ENCODE measurements at regions not wholly inside any gene's neighbourhood (a gene's known extent, or its start where the extent isn't known, plus 50 kb on each side); places are given as distances from the start of the nearest gene placed in this dataset.
"Not testable (repeated sequence)": the region's sequence is repeated elsewhere in the genome, so short reads cannot be mapped to it uniquely, and the experiment has no call there.

DNA sequence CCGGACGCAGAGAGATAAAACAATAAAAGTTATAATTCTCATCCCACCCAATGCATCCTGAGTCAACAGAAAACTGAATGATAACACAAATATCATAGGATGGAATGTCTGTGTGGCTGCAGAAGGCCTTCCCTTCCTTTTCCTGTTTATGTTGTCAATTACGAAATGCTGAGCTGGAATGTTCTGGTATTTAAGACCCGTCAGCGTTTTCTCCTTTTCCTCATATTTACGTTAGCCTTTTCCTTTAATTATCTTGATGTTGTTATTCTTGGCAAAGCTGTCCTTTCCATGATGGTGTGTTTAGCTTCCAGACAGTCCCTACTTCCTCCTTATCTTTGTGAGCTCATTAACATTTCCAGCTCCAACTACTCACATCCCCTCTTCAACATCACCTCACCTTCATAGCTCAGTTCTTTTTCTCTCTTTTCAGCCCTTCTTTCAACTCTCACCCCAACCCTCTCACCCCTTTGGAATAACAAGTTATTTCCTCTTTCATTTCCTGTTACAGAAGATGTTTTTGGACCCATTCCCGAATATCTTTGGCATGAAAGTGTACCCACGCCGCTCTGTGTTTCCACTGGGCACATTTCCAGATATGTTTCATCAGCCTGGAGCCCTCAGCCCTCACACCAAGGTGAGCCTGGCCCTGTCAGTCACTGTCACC is 221.6 kb downstream of the NR2F1-AS1 start:
- no peak for DNase-seq

DNA sequence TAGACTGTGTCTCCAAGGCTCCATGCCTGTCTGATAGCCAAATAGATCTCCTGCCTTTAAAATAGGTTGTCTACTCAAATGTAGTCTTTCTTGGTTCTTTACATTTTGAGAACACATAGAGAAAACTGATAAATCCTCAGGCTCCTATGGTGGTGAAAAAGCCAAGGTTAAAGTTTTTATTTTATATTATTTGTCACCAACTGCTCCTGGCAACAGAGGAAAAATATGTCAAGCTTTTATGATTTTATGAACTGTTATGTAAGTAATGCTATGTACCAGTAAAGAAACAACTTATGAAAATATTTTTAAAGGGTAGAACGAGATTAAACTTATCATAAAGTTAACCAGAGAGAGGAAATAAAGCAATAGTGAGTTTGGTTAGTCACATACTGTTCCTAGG is 222.8 kb downstream of the NR2F1-AS1 start:
- no peak for DNase-seq

DNA sequence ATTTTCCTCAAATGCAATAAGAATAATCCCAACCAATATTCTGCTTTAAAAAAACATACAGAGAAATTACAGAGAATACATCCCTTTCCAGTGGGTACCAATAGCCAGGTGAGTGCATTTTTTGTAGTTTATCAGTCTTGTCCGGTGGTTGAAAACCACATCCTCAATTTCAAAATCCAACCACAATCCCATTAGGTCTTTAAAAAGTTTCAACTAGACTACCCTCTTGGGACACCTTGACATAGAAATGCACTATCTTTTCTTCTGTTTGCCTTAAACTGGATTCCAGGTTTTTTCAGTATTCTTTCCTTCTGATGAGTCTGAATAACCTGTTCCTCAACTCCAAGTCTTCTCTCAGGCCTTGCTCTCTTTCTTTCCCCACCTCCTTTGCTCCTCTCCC is 223.3 kb downstream of the NR2F1-AS1 start:
- no peak for DNase-seq

DNA sequence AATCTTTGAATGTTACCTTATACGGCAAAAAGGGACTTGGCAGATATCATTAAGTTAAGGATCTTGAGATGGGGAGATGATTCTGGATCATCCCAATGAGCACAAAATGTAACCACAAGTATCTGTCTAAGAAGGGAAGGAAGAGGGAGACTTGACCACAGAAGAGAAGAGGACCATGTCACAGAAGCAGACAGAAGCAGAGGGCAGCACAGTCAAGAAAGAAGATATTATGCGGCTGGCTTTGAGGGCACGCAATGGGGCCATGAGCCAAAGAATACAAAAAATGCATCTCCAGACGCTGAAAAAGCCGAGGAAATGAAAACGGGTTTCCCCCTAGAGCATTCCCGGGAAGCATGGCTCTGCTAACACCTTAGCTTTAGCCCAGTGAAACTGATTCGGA is 225.3 kb downstream of the NR2F1-AS1 start:
- no peak for DNase-seq

DNA sequence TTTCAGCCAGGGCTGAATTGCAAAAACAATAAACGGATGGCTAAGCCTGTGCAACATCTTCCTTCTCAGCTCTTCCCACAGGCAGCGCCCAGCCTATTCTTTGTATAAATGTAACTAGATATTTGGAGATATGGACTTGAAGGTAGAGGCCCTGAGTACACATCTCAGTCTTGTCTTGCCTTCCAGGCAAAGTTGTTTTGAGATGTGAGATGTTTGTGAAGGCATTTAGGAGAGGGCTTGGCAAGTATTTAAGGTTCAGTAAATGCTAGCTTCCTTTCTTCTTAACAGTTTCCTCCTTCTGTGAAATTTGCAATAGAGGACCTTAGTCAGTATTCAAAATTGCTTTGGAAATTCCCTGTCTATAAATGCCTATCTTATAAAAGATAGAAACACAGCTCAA is 228.8 kb downstream of the NR2F1-AS1 start:
- DNase-seq = no peak

DNA sequence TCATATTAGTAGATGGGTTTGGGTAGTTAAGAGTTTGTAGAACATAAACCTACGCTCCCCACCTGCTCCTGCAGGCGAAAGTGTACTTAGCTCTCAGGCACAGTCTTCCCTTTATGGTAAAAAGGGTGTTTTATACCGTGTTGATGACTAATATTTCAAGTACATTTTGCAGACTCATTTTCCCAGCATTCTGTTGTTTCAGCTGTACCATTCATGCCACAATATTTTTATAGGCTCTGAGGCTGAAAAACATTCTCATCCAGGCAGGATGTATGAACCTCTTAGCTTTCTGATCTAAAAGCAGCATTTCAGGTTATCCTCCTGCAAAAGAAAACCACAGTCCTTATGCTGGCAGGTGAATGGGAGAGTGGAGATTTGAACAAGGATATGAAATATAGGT is 231.4 kb downstream of the NR2F1-AS1 start:
- no peak for DNase-seq

DNA sequence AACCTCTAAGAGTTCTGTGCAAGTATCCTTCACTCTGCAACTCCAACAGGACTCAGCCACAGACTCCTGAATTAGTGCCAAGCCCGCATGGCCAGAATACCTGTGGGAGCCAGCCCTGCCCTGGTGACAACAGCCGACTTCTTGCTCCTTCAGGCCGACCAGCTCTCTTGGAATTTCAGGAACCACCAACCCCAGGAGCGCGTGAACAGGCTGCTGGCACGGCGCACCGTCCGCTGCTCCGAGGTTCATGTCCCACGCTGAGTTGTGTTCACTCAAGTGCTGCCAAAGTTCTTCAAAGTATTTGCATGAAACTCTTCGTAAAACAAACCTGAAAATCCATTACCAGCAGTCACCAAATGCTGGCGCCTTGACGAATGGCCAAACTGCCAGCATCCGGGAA is 232.8 kb downstream of the NR2F1-AS1 start:
- DNase-seq = no peak

DNA sequence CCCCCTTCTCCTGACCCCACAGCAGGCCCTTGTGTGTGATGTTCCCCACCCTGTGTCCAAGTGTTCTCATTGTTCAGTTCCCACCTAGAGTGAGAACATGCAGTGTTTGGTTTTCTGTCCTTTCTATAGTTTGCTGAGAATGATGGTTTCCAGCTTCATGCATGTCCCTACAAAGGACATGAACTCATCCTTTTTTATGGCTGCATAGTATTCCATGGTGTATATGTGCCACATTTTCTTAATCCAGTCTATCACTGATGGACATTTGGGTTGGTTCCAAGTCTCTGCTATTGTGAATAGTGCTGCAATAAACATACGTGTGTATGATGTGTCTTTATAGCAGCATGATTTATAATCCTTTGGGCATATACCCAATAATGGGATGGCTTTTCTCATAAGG is 234.2 kb downstream of the NR2F1-AS1 start:
- not testable (repeated sequence) for DNase-seq

DNA sequence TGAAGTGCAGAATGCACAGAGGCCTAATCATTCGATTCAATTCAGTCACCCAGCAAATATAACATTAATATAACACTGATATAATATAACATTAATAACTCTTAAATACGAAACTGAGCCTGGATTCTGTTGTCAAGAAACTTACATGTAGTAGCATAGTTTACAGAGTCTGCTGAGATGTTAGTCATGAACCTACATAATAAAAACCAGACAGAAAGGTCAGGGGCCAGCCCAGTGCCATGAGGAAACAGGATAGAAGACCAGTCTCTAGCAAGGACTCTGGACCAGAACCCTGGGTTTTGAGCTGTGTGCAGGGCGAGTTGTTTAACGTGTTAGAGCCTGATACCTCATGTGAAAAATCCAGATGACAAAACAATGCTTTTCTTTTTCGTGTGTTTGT is 234.7 kb downstream of the NR2F1-AS1 start:
- DNase-seq = no peak

DNA sequence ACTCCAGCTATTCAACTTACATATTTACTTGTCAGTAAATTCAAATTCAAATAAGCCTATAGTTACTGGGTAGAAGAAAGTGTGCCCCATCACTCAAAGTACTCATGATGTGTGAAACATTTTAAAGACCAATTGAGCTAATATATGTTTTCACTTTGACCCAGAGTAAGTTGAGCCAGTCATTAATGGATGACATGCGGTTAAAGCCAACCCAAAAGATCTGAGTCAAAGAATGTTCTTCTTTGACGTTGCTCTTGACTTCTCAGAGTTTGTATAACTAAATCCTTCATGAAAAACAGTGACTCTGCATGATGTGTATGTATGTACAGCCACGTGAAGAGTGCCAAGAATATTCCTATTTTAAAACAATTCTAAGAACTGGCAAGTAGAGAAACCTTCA is 237.4 kb downstream of the NR2F1-AS1 start:
- no peak for DNase-seq

DNA sequence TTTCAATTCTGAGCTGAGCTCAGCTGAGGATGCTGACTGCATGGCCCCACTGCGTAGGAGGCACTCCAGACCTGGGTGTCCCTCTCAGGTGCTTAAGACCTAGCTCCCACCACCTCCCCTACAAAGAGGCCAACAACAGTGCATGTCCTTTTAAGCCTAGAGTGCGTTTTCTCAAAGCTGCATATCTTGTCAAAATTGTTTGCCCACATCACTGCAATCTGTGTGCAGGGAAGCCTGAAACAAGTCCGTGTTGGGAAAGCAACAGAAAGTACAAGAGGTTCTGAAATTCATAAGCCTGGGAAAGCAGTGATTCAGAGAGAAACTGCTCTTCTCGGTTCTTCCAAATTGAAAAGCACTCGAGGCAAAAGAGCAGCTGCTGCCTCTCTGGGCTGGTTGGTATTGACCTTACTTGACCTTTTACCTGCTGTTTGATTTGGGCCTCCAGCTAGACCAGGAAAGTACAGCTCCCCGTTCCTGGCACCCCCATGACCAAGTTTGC is 238.4 kb downstream of the NR2F1-AS1 start:
- no peak for DNase-seq

DNA sequence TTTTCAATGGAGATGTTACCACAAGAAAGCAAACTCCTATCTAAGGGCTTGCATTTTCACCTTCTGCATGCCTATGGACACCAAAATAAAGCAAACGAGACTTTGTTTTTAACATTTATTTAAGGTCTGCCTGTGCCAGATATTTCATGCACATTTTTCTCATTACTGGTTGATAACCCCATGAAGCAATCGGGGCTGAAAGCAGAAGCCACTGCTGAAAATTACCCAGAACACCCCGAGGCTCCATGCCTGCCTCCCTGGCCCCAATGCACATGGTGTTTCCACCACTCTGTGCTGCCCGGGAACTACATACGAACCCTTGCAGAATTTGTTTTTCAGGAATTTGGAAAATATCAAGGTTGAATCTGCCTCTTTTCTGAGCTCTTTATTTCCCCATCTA is 240.1 kb downstream of the NR2F1-AS1 start:
- no peak for DNase-seq

DNA sequence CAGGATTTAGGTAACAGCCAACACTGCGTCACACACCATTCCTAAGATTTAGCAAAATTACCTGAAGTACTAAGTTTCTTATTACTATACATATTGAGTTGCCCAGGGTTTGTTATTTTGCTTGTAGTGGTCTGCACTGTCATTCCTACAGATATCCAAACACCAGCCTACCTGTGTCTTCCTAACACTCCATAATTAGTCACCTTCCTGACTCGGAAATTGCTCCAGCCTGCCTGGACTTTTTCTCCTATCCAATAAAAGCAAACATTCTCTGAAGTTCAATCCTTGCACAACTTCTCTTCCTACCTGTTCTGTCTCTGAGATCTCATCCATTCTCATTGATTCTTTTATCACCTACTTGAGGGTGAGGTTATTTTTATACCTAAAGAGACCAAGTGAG is 243.9 kb downstream of the NR2F1-AS1 start:
- no peak for DNase-seq

DNA sequence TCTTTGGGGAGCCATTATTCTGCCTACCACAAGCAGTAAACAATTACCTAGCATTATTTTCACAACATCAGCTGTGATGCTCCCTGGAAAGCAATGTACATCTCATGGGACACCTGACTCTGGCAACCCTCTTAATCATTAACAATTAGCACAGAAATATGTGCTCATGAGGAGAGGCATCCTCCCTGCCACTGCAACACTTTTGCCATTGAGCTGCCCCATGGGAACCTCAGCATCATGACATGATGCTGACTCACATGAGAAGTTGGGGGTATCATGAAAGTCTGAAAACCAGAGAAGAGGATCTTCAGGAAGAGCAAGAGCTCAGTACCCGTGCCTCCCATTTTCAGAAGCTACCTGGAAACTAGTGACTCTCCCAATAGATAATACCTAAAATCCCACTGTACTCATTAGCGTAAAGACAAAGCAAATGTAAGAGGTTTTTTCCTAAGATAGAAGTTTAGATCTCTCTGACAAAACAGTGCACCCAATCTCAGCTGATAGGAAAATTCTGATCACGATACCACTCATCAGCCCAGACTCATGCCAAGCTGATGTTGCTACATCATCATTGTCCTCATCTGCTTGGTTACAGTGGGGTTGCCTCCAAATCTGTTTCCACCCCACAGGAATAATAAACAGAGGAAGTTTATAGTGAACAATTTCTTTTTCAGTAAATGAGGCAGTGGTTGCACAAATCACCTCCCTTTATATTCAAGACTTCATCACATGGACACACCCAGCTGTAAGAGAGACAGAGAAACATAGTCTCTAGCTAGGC is 244.5 kb downstream of the NR2F1-AS1 start:
- DNase-seq = no peak

DNA sequence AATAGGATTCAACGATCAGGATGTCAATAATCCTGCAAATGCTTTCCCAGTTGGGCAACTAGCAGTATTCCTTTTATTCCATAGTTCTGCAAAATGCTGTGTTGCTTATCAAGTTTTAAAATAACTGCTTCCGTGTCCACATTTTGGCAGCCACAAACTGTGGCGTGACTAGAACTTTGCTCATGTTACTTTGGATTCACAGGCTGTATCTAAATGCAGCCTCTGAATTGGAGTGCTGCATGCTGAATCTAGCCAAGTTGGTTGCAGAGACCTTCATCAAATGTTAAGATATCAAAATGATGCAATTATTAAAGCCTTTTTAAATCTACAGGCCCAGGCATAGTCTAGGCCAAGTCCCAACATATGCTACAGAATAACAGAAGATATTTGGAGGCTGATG is 249.2 kb downstream of the NR2F1-AS1 start:
- no peak for DNase-seq

DNA sequence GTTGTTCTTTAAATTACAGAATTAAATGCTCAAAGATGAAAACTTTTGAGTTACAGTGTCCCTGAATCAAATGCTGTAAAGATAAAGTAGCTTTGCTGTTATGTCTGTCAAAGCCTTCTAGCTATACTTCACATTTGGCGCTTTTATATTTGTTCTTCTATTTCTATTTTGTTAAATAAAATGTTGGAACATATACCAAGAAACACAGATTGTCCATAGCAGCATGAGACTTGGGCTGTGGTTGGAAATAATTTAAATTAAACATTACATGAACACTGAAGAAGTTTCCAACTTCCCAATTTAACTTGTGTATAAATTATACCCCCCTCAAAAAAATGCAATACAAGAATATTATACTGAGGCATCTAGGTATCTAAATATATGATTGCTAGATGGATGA is 249.8 kb downstream of the NR2F1-AS1 start:
- no peak for DNase-seq

DNA sequence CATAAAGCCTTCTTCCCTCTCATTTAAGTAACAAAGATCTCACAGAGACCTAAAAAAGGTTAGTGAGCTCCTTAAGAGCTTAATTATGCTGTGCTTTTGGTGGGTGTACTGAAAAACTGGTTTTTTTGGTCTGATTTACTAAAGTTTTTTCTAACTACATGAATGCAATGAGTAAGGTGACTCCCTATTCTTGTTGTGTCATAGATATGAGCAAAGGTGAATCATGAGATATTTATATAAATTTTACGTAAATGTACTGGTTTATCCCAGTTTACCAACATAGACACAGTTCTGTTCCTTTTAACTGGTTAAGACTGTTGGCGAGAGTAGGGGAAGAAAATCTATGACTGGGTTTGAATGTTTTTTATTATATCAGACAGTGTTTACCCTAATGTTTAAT is 250.5 kb downstream of the NR2F1-AS1 start:
- DNase-seq = no peak

DNA sequence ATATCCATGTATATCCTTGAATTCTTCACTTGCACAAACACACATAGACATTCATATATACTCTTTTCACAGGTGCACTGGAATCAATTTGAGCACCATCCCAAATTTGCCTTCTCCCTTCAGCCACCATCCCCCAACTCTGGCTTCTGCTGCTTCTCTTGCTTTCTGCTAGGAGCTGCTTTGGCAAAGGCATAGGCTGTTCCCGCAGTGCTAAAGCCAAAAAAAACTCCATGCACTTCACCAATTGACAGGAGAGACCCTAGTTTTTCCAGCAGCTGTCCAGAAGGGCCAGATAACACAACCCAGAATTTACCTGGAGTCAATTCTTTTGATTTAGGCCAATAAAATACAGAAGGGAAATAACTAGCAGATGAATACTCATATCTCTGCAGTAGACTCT is 251.3 kb downstream of the NR2F1-AS1 start:
- no peak for DNase-seq

DNA sequence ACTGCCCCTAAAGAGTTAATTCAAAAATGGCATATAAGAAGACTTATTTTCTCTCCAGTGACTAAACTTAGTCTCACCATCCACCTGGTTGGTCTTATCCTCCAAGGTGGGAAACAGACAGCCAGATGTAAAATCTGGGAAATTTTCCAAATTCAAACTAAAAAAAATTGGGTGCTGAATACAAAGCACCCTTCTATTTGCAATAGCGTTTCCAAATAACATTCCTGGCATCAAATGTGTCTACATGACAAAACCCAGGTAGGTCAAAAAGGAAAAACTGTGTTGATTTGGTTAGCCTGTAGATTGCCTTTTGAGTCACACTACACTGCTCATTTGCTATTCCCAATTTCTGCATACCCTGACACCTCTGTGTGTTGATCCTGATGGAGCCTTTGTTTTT is 252.2 kb downstream of the NR2F1-AS1 start:
- DNase-seq = no peak

DNA sequence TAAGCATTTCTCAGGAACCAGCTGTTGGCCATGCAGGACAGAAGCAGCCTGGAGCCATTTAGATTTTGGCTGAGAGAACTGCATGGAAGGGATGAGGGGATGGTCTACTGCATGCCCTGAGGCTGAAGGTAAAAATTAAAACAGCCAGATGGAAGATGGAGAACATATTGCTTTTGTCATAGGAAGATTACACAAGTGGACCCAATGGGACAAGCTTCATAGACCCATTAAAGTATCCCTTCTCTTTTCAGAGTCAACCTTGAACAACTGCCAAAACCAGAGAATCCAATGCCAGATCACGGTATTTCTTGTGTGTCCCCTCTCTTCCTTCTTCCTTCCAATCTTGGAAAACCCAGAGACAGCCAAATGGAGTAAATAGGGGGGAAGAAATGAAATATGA is 253.4 kb downstream of the NR2F1-AS1 start:
- DNase-seq = no peak

DNA sequence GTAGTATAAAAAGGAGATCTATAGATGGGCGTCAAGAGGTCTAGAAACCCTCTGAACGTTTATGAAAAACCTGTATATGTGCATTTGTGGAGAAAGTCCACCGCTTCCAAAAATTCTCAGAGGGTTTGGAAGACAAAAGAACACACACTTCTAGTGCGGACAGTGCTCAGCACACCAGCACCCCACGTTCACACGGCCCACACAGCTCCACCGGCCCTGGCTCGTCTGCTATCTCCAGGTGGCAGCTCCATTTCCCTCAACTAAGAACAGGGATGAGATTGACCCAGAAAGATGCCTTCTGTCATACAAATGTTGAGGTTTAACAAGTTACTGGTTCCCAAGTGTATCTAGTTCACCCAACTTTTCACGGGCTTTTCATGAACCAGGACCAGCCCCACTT is 255.1 kb downstream of the NR2F1-AS1 start:
- DNase-seq = no peak

DNA sequence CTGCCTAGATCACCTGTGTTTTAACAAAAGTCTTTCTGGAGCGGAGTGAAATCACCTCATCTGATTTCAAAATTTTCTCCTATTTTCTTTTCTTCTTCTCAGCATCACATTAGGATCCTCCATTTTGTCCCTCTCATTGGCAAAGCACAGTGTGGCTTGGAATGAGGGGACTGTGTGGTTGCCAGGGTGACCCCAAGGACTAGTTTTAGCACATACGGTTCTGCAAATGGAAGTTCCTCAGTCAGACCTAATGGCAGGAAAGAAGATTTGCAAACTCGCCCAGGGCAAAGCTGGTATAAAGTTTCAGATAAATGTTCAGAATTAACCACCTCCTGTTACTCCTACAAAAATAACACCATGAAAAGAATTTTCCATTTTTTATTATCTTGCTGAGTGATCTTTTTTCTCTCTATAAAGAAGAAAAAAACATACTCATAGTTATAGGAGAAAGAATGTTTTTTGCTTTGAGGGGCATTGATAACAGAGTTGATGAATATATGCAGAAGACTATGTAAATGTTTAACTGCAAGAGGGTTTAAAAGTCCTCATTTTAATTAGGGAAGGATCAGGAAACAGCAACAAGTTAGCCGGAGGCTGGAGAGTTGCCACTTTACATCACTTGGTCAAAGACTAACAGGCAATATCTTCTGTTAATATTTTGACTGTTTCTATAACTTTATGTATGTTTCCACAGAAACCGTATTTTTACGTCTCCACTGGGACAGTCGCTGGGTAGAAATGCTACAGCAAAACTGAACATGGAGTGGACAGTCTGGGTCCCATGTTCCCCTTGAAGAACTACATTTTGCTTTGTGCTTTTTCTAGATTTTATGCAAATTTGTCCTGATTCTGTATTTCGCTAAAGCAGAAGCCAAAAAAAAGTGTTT is 257.8 kb downstream of the NR2F1-AS1 start:
- DNase-seq = no peak

DNA sequence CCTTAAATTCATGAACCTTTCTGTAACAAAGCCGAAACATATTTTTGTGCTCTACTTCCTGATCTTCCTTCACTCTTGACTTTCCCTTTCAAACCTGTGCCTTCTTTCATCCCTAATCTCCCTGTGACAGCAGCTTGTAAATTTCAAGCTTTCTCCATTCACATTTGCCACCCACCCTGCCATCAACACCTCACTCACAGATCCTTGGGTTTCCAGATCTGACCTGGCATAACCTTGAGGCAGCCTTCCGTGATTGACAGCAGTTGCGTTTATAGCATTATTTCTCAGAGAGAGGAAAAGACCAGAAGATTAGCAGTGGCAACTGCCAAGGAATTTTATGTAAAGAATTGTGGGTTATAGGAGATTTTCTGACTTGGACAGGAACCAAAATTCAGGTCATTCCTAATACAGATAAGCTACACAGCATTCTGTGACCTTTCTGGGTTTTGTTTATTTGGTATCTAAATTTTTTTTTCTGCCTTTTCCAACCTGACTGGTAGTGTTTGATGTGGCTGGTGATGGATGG is 260.0 kb downstream of the NR2F1-AS1 start:
- DNase-seq = no peak
